Stimulated activated naive CD8-positive, alpha-beta T cell treated with anti-CD3 and anti-CD28 coated beads, Interleukin-15, Interleukin-2, amounts not matched to agents 100 U/mL and 50 U/mL, for 24 hours (primary cell): ENCODE measurements at regions not wholly inside any gene's neighbourhood (a gene's known extent, or its start where the extent isn't known, plus 50 kb on each side); places are given as distances from the start of the nearest gene placed in this dataset.

Experiments
- ATAC-seq: fragments of 150-1000 bp; cut with Tn5 transposase; one replicate; pipeline ENCODE4 v1.10.0; 2021
- DNase-seq: peaks from one replicate; pipeline ENCODE4 v3.0.0; 2021

DNA sequence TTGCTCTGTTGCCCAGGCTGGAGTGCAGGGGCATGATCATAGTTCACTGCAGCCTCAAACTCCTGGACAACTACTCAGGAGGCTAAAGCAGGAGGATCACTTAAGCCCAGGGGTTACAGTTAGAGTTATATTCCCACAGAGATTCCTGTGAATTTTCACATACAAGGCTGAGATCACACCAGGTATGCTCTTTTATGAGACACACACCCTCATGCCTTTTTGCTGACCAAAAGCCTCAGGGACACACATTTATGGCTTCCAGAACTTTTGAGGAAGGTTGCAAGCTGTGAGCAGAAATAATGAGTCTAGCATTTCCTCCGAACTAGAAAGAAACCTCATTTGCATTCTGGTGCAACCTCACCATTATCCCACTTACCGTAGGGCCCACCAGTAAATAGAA lies 370.5 kb upstream of the ARID1B start:
- no peak for ATAC-seq
- no peak for DNase-seq

DNA sequence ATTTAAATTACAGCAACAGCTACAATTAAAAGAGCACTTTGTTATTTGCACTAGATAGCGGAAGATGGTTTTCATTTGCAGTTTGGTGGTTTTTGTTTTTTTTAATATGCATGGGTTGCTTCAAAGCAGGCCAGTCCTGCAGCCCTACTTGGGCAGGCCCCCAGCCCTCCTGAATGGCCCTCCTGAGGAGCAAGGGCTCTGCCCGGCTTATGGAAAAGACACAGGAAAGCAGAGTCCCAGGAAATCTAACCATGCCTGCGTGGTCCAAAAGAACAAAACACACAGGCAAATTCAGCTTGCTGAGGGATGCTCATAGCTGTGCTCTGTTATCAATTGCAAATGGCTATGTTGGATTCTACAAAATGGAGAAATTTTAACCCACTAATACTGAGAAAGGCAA lies 371.1 kb upstream of the ARID1B start:
- no peak for DNase-seq
- ATAC-seq = no peak

DNA sequence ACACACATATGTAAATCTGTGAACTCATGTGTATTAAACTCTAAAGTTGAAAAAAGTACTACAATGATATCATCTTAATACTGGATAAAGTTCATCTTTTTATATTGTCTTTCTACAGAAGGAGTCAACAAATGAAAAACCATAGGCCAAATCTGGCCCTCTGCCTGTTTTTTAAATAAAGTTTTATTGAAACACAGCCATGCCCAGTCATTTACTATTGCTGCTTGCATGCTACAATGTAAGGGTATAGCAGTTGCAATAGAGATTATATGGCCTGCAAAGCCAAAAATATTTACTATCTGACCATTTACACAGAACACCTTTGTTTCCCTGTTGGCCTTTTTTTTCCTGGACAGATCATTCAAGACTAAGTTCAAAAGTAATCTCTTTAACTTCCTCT lies 374.6 kb upstream of the ARID1B start:
- ATAC-seq = no peak

DNA sequence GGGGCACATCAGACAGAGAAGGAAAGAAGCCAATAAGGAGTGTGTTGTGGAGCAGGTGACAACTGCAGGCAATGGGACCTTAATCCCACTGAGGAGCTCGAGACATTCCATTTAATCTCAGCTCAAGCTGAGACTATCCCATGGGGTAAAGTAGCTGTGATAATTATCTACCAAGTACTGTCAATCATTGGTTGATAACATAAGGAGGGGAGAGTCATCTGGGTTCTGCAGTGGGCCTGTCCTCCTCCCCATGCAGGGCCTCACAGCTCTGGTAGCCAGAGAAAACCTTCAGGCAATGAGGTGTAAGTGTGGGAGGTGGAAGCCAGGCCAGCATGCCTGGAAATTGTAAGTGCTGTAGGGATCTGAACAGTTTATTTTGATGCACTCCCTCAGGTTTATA lies 375.0 kb upstream of the ARID1B start:
- ATAC-seq = no peak

More for the DNA sequence above, 374.6 kb upstream of the ARID1B start:
- no peak for DNase-seq

DNA sequence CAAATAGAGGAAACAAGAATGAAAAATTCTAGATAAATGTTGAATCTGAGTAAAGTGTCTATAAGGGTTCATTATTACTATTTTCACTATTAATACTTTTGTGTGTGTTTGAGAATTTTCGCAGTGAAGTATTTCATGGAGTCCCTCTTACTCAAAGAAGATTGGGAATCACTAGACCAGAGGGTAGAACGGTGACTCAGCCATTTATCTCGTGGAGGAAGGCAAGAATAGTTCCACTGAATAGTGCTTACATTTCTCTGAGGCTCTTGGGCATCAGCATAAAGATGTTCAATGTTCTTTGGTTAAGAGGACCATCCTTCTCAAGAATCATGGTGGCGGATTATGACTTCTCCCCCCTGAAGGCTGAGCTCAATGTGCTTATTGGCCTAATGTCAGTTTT lies 376.7 kb upstream of the ARID1B start:
- no peak for DNase-seq
- no peak for ATAC-seq

More for the DNA sequence above, 375.0 kb upstream of the ARID1B start:
- no peak for DNase-seq

DNA sequence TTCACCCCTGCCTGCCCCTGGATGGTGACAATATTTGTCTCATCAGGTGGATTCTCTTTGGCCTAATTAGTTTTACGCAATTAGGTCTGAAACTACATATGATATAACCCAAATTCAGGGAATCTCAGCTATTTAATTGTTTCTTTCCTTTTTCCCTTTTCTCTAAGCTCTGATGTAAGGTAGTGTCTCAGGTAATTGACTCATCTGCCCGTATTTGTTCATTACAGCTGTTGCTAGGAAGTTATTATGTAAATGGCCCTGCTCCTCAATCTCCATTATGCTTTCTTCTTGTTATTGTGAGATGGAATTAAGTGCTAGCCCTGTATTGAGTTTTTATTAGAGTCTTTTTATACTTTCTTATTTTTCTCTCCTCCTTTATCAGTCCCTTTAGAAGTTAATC lies 378.2 kb upstream of the ARID1B start:
- no peak for ATAC-seq

DNA sequence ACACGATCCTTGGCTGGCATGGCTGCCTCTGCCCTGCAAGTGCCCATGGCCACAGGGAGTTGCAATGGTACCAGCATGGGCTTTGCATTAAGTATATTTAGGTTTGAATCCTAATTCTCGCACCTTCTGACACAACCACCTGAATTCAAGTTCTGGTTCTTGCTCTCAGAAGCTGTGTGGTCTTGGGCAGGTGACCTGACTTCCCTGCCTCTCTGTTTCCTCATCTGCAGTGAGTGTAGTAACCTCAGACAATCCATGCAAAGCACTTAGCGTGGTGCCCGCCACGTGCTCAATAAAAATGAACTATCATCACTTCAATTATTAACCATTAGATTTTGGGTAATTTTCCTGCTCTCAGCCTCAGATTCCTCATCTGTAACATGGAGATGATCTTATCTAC lies 378.8 kb upstream of the ARID1B start:
- ATAC-seq (no peak), DNase-seq (no peak)

More for the DNA sequence above, 378.2 kb upstream of the ARID1B start:
- no peak for DNase-seq

DNA sequence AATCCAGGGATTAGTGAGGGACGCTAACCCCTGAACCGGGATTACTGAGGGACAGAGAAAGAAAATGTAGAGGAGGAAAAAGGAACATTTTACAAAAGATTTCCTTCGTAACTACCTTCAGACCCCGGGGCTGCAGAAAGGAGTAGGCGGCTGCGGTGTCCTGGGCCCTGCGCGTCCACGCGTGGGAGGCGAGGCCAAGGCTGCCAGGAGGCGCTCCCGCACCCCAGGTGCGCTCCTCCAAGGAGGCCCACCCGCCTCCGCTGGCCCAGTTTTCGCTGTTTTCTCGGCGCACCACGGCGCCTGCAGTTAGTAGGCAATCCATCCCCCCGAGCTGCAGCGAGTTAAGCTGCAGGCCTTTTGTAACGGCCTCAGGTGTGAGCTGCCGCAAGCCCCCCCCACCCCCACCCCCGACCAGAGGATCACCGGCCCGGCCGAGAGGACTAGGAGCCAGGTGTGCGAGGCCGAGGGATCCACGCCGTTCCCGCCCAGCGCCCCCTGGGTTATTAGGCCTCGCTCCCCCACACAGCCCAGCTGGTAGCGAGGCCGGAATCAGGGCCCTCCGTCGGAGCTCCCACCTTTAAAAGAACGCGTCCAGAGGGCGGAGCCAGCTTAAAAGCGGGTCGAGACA lies 380.3 kb upstream of the ARID1B start:
- no peak for ATAC-seq
- DNase-seq = no peak

DNA sequence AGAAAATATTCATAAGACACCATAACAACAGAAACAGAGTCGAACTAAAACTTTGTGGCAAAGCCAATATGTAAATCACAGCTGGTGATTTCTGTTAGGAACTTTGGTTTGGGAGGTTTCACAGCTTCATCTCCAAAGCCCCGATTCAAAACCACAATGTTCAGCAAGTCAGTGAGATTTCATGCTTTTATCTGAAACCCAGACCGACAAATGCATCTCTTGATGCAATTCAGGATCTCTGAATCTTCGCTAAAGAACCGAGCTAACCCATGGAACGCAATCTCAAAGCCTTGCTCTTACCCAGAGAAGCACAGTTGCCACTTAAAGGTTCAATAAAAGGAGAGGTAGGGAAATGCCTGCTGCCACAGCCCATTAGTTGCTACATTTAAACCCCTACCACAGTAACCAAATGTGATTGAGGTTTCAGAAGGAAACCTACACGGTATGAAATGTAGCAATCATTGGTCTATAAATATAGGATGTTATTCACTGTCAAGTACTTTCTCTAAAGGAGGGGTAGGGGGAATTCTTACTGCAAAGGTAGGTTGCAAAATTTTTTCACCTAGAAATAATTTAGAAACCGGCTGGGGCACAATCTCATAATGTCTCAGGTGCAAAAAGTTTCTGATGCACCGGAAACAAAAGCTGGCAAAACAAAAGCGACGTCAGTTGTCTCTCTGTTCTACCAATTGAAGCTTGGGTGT lies 381.0 kb upstream of the ARID1B start:
- DNase-seq (no peak), ATAC-seq (peak; percentile 75)

DNA sequence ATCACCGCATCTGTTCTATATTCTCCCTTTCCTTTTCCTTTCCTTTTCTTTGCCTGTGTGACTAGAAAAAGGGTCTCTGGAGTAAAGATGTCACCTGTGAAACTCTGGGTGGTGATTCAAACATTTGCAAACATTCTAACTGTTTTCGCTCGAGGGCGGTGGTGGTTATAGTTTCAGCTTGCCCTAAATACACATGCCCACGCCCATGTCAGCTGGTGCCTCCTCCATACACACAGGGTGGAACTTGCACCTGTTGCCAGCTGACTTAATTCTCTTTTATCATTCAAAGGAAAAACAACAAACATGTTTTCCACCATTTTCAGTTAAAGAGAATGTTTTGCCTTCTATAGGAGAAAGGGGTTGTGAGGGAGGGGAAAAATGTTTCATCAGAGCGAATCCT lies 381.9 kb upstream of the ARID1B start:
- DNase-seq (no peak), ATAC-seq (peak; percentile 42)

DNA sequence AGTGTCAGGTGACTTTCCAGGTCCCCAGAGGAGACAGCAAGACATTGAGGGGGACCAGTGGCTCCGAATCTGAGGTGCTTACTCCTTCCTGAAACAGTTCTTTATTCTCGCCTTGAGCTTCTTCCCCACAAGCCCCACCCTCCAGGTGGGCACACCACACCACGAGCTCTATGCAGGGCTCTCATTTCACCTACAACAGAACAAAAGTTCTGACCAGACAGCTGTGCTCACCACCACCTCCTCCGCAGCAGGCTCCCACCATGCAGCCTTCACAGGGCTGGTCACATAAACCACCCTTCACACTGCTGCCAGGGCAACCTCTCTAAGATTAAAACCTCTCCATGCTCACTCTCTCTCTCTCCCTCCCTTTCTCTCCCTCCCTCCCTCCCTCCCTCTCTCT lies 384.5 kb upstream of the ARID1B start:
- ATAC-seq (no peak), DNase-seq (no peak)

DNA sequence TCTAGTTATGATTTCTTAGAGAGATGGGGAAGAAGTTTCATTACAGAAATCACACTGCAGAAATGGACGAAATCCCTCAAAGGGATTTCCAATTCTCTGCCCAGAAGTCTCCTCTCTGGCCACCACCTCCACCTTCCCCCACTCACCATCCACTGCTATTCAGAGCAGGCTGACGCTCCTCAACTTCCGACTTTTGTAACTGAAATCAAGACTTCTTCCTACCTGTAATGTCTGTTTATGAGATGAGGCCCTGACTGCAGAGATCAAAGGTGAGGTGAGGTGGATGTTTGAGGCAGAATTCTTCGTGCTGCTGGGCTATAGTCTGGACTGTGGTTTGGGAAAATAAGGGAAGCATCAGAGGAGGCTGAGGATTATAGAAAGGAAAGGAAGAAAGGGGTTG lies 385.2 kb upstream of the ARID1B start:
- DNase-seq = no peak
- no peak for ATAC-seq

DNA sequence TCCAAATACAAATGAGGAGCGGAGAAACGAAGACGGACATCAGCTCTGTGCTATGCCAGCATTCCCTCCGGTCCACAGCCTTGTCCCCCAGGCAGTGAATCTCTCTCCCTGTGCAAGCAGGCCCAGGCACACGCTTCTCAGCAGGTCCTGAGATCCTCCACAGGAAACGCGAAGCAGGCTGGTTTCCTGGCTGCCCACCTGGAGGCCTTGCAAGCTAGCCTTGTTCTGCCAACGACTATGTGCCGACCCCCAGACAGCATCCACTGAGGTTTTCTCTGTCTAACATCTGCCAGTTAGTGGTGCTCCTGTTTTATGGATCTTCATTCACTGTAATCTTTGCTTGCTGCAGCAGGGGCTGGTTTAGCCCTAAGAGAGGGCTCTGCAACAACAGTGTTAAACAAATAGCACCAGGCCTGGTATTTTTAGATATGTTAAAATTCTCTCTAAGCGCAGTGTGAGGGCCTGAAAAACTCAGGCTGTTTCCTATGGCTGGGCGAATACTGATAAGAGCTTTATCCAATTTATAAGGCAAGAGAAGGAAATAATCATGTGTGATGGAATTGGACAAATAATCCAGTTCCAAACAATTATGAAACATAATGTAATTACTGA lies 386.0 kb upstream of the ARID1B start:
- ATAC-seq = no peak
- no peak for DNase-seq

DNA sequence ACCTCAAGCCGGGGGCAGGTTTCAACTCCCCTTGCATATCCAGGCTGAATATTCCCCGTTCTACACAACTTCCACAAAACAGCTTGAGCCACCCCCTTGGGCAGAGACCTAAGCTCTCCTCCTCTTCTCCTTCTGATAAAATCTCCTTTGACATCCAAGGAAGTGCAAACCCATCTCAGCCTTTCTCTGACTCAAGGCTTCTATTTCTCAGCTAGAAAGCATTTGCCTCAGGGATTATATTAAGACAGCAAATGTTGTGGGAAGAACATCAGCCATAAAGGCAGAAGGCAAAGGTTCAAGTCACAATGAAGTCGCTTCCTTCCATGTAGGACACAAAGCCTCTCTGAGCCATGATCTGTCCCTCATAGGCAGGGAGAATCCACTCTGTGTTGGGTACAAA lies 386.6 kb upstream of the ARID1B start:
- ATAC-seq (no peak), DNase-seq (no peak)

DNA sequence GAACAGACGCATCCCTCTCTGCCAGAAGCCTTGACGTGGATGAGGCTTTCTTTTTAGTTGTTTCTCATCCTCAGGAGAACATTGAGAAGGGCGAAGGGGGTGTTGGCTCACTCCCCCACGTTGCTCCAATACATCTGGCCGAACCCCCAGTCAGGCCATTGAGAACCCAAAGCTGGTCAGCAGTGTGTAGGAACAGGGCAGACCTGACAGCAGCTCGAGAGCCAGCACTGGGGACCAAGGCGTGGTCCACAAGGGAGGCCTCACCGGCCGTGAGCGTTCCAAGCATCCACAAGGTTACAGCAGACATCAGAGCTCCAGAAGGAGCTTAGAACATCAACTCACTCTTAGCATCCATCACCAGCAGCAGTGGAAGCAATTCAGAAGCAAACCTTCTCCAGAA lies 387.9 kb upstream of the ARID1B start:
- DNase-seq (no peak), ATAC-seq (no peak)

DNA sequence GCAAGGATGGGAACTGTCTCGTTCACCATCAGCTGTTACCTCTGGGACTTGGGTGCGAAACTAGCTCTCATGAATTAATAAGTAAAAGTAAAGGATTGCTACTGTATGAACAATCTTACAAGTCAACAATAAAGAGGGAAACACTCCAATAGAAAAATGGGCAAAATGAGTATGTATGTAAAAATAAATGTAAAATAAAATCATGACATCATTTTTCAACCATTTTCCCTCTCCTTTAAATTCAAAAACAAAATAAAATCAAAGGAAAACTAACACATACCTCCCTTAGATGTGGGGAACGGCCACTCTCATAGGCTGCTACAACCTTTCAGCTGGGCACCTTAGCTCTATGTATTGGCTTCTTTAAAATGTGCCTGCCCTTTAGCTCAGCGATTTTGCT lies 389.7 kb upstream of the ARID1B start:
- no peak for ATAC-seq
- no peak for DNase-seq

DNA sequence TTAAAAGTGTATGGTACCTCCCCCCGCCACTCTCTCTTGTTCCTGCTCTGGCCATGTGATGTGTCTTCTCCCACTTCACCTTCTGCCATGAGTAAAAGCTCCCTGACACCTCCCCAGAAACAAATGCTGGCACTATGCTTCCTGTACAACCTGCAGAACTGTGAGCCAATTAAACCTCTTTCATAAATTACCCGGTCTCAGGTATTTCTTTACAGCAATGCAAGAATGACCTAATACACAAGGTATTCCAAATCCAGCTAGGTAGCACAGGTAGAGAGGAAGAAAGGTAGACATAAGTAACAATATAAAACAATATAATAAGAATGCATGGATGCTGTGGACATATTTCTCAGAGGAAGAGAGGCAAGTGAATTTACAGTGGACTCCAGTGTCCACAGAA lies 394.1 kb upstream of the ARID1B start:
- ATAC-seq (no peak), DNase-seq (no peak)

DNA sequence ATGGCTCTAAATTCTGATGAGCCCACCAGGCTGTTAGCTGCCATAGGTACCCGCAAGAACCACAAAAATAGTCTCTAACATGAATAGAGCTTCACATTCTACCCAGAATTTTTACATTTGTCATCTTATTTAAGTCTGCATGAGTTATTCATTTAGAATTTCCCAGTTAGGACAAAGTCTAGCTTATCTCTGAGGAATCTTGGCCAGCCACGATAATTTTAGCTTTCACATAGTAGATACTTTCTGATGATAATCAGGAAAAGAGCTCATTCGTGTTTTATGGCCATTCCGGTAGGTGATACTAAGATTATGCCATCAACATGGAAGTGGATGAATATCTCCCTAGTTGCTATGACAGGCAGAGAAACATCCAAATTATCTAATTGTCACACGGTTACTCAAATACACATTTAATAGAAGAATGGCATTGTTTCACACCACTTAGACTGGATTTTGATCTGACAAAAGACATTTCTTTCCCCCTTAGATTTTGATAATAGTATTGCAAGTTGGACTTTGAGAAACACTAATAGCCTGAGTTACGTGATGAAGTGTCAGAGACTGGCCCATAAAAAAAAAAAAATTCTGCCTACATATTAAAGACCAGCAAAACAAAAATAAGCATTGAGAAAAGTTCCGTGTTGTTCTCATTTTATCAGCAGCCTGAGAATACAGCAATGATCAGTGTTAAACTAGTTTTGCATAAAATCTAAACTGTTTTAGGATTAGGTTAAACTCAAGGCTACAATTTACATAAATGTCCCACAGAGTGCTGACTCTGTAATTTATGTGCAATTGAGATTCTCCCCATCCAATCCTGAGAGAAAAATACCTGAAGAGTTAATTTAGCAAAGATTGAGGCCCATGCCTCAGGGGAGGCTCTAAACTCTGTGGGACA lies 397.5 kb upstream of the ARID1B start:
- DNase-seq (no peak), ATAC-seq (no peak)

DNA sequence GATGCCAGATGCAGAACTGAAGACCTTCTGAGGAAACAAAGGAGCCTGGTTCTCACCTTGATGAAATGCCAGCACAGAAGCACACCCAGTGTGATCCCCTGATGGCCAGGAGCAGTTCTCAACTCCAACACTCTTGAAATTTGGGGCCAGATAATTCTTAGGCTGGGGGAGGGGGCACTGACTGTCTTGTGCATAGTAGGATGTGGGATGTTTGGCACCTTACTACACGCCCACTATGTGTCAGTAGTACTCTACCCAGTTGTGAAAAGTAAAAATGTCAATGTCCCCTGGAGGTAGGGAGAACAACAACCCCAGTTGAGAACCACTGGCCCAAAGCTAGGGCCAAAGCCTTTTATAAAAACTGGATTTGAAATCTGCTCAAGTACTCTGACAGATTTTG lies 398.3 kb upstream of the ARID1B start:
- ATAC-seq (no peak), DNase-seq (no peak)

DNA sequence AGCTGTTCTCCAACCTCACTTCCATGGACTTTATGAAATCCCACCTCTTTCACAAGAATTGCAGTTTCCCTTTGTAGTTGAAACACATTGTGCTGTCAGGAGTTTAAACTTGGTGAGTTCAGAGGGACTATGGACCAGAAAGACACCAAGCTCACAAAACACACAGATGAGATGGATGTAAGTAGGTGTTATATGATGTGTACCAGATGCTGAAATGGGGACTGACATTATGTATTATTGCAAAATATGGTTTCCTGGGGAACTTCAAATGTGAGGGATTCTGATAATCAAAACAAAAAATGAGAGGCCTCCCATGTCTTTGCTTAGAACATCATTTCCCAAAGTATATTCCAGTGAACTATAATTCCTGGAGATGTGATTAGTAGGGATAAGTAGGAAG lies 401.1 kb upstream of the ARID1B start:
- ATAC-seq = no peak
- DNase-seq = no peak

DNA sequence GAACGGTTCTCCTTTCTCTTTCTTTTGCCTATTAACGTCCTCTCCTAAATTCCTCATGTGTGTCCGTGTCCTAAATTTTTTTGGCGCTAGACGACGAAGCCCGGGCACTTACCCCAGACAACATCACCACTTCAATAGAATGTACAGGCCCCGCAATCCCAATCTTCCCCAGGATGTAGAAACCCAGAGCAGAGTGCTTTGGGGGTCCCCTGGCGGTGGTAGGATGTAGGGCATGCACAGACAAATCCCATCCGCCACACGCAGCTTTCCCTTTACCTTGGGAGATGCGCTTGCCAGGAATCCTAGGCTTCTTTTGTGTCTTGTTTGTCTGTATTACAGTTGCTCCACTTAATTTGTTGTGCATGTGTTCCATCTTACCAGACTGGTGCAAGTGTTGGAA lies 417.3 kb upstream of the ARID1B start:
- no peak for DNase-seq
- no peak for ATAC-seq

DNA sequence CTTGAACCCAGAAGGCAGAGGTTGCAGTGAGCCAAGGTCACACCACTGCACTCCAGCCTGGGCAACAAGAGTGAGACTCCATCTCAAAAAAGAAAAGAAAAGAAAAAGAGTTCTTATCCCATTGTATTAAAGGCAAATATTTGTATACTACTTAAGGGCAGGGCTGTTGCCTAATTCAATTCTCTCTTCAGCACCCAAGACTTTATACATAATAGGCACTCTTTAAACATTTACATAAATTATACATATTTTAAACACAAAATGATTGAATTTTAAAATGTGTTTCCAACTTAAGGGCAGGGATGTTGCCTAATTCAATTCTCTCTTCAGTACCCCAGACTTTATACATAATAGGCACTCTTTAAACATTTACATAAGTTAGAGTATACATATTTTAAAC lies 424.3 kb upstream of the ARID1B start:
- DNase-seq (no peak), ATAC-seq (no peak)
